ENCODE measurements at regions not wholly inside any gene's neighbourhood (a gene's known extent, or its start where the extent isn't known, plus 50 kb on each side); places are given as distances from the start of the nearest gene placed in this dataset.

DNA sequence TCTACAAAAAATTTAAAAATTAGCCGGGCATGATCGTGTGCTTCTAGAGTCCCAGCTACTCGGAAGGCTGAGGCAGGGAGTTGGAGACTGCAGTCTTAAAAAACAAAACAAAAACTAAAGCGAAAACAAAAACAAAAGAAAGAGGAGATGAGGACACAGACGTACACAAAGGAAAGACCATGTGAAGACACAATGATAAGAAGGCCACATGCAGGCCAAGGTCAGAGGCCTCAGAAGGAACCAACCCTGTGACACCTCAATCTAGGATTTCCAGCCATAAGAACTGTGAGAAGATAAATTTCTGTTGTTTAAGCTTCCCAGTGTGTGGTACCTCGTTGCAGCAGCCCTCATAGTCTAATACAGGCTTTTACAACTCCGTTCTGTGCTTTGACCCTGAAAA, 177.0 kb upstream of the ATP6AP2 start:
- TF ChIP-seq, protein P1, sequence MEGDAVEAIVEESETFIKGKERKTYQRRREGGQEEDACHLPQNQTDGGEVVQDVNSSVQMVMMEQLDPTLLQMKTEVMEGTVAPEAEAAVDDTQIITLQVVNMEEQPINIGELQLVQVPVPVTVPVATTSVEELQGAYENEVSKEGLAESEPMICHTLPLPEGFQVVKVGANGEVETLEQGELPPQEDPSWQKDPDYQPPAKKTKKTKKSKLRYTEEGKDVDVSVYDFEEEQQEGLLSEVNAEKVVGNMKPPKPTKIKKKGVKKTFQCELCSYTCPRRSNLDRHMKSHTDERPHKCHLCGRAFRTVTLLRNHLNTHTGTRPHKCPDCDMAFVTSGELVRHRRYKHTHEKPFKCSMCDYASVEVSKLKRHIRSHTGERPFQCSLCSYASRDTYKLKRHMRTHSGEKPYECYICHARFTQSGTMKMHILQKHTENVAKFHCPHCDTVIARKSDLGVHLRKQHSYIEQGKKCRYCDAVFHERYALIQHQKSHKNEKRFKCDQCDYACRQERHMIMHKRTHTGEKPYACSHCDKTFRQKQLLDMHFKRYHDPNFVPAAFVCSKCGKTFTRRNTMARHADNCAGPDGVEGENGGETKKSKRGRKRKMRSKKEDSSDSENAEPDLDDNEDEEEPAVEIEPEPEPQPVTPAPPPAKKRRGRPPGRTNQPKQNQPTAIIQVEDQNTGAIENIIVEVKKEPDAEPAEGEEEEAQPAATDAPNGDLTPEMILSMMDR (IDR thresholded peaks at IDR 0.05) = no peak
- TF ChIP-seq YY1 (IDR thresholded peaks at IDR 0.05; ENCODE audit: low read depth) (no peak), EP300 (IDR thresholded peaks at IDR 0.05; ENCODE audit: borderline replicate concordance in 1 of 2, low read depth in 1 of 2, low read length in 1 of 2) (no peak), POLR2AphosphoS5 (IDR thresholded peaks at IDR 0.05; ENCODE audit: low read depth, low read length) (no peak), RCOR1 (IDR thresholded peaks at IDR 0.05; ENCODE audit: low read length) (no peak), RAD21 (IDR thresholded peaks at IDR 0.05; ENCODE audit: low read length) (no peak)
- TF ChIP-seq, protein P2, sequence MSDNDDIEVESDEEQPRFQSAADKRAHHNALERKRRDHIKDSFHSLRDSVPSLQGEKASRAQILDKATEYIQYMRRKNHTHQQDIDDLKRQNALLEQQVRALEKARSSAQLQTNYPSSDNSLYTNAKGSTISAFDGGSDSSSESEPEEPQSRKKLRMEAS (IDR thresholded peaks at IDR 0.05; ENCODE audit: low read depth) = no peak
- TF ChIP-seq, protein P3, sequence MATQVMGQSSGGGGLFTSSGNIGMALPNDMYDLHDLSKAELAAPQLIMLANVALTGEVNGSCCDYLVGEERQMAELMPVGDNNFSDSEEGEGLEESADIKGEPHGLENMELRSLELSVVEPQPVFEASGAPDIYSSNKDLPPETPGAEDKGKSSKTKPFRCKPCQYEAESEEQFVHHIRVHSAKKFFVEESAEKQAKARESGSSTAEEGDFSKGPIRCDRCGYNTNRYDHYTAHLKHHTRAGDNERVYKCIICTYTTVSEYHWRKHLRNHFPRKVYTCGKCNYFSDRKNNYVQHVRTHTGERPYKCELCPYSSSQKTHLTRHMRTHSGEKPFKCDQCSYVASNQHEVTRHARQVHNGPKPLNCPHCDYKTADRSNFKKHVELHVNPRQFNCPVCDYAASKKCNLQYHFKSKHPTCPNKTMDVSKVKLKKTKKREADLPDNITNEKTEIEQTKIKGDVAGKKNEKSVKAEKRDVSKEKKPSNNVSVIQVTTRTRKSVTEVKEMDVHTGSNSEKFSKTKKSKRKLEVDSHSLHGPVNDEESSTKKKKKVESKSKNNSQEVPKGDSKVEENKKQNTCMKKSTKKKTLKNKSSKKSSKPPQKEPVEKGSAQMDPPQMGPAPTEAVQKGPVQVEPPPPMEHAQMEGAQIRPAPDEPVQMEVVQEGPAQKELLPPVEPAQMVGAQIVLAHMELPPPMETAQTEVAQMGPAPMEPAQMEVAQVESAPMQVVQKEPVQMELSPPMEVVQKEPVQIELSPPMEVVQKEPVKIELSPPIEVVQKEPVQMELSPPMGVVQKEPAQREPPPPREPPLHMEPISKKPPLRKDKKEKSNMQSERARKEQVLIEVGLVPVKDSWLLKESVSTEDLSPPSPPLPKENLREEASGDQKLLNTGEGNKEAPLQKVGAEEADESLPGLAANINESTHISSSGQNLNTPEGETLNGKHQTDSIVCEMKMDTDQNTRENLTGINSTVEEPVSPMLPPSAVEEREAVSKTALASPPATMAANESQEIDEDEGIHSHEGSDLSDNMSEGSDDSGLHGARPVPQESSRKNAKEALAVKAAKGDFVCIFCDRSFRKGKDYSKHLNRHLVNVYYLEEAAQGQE (IDR thresholded peaks at IDR 0.05; ENCODE audit: low read depth, low read length) = no peak

Data from SK-N-SH (cell line).